Astrocyte of the spinal cord (primary cell): ENCODE measurements at regions not wholly inside any gene's neighbourhood (a gene's known extent, or its start where the extent isn't known, plus 50 kb on each side); places are given as distances from the start of the nearest gene placed in this dataset.
A peak's percentile ranks its signal among the peaks of the same experiment; 100 is the strongest.

Experiments
- DNase-seq: peaks from one replicate; pipeline ENCODE4 v3.0.0; 2011; ENCODE audit warnings: low read depth, low spot score
- H3K4me3 ChIP-seq: 2 replicates; pipeline ENCODE4 v1.5.1; 2011; ENCODE audit warnings: low read depth, mild to moderate bottlenecking, low read length, moderate library complexity
- CTCF ChIP-seq: IDR thresholded peaks from 2 replicates; pipeline ENCODE4 v1.5.1; 2012; ENCODE audit warnings: low read depth, mild to moderate bottlenecking, low read length, inconsistent platforms
- in situ Hi-C: cut with HindIII; loops from 2 replicates; pipeline ENCODE4 v1.10.0; 2017; ENCODE audit warnings: low sequenced_read_pairs

DNA sequence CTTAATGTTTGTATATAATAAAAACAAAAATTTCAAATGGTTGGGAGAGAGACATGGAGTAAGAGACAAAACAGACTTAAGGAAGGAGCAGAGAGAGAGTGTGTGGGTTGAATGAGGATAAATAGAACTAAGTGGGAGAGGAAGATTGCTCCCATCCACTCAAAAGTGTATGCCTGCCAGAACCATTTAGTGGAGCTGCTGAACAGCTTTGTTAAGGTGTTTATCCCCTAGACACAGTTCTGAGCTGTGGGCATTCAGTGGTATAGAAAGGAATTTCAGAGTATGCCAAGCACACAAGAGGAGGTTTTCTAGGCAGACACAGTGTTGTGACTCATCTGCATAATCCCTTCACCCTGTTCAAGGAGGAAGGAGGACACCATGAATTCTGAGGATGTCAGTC, 508.6 kb upstream of the EPHA5 start:
- DNase-seq = peak; percentile 76
- TF ChIP-seq CTCF = no peak
- in situ Hi-C loops = no loop called here

GRCh38 chr4:66169341-66169740, 499.1 kb upstream of the EPHA5 start:
- DNase-seq = peak; percentile 44

More for the DNA sequence above, 508.6 kb upstream of the EPHA5 start:
- no peak overlapping the region for H3K4me3 ChIP-seq

DNA sequence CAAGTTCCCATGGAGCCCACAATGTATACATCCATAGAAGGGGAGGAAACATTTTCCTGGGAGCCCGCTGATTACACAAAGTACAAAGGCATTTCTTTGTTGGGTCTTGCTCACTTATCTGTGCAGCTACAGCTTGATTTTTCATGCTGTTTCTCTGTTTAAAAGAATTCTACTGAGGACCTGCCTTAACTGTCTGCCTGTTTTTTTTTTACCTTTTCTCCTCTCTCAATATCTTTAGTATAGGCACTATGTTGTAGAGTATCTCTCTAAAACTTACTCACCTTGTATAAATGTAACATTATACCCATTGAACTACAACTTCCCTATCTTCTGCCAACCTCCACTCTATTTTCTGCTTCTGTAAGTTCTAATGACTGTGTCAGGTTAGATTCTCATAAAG, 494.6 kb upstream of the EPHA5 start:
- in situ Hi-C loops = no loop called here
- no peak for DNase-seq
- TF ChIP-seq CTCF = no peak
- no peak overlapping the region for H3K4me3 ChIP-seq

More at GRCh38 chr4:66169341-66169740, 499.1 kb upstream of the EPHA5 start:
- no peak overlapping the region for H3K4me3 ChIP-seq
- in situ Hi-C loops = no loop called here
- peak; percentile 36 for TF ChIP-seq CTCF

DNA sequence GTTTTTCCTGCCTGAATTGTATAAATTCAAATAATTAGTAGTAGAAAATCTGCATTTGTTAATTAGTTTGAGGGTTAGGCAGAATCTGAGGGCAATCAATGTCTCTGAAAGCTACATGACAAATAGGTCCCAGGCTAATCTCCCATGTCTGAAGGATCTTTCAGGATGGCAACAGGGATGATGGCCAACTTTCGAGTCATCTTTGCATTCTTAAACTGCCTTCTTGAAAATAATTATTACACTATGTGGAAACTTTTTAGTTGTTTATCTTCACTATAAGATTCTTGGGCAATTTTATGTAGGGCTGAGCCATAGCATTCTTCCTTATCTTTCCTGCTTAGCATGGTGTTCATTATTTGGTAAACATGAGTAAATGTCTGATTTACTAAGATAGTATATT, 490.3 kb upstream of the EPHA5 start:
- peak; percentile 26 for DNase-seq
- H3K4me3 ChIP-seq = no peak overlapping the region
- TF ChIP-seq CTCF = no peak
- in situ Hi-C loops = no loop called here

DNA sequence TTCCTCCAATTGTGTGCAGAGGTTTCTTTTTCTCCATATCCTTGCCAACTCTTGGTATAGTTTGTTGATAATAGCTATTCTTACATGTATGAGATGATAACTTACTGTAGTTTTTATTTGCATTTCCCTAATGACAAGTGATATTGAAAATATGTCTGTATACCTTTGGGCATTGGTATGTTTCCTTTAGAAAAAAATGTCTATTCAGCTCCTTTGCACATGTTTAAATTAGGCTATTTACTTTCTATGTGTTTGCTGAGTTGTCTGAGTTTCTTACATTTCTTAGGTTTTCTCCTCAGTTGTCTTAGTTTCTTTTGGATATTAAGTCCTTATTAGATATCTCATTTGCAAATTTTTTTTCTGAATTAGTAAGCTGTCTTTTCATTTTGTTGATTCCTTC, 487.3 kb upstream of the EPHA5 start:
- DNase-seq = no peak
- in situ Hi-C loops = no loop called here
- no peak overlapping the region for H3K4me3 ChIP-seq
- TF ChIP-seq CTCF = no peak

- no peak for TF ChIP-seq CTCF
- no peak for DNase-seq
- no peak overlapping the region for H3K4me3 ChIP-seq
- in situ Hi-C loops = no loop called here
These were observed 459.8 kb upstream of the EPHA5 start for GRCh38 chr4:66130042-66130441.

GRCh38 chr4:66123831-66124413, 453.6 kb upstream of the EPHA5 start:
- in situ Hi-C loops = no loop called here
- DNase-seq = no peak
- no peak overlapping the region for H3K4me3 ChIP-seq
- no peak for TF ChIP-seq CTCF
